SU-DHL-6 (cell line): ENCODE measurements at regions not wholly inside any gene's neighbourhood (a gene's known extent, or its start where the extent isn't known, plus 50 kb on each side); places are given as distances from the start of the nearest gene placed in this dataset.

Source experiments
- EZH2phosphoT487 ChIP-seq: fragments of 200-600 bp; sonication (generic), shearing (Covaris generic); conservative IDR thresholded peaks from 2 replicates; pipeline ENCODE4 v1.6.1; 2018; ENCODE audit warnings: mild to moderate bottlenecking, antibody characterized with exemption, low read length, moderate library complexity, mixed read lengths
- TF ChIP-seq, protein P1 (sequence below): fragments of 200-600 bp; sonication (generic); IDR thresholded peaks from one replicate; pipeline ENCODE4 v1.5.1; 2017; ENCODE audit warnings: antibody characterized with exemption, mild to moderate bottlenecking, low read length, moderate library complexity; ENCODE audit not compliant: insufficient read depth, poor library complexity, severe bottlenecking

DNA sequence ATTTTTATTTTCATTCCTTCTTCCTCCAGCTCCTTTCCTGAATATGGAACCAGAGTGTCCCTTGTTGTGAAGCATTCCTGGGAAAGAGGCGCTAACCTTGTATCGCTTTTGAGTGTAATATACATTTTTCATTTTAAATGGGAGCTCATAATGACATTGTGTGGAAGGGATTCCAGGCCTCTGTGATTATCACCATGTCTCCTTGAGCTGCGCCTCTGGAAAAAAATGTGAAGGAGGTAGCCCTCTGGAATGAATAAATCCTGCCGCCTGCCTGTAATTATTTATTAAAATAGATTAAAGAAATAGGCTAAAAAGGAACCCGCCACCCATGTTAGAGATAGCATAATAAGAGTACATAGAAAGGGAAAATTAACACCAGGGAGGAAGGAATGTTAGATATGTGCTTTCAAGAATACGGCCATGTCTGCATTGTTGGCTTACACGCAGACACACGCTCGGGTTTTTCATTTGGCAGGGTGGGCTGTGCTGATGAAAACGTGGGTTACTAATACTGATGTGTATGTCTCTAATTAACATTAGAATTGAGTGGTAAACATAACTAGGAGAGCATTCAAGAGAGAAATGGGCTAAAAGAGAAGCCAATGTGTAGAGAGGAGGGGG is 138.5 kb downstream of the LINC00237 start:
- TF ChIP-seq, protein P1, sequence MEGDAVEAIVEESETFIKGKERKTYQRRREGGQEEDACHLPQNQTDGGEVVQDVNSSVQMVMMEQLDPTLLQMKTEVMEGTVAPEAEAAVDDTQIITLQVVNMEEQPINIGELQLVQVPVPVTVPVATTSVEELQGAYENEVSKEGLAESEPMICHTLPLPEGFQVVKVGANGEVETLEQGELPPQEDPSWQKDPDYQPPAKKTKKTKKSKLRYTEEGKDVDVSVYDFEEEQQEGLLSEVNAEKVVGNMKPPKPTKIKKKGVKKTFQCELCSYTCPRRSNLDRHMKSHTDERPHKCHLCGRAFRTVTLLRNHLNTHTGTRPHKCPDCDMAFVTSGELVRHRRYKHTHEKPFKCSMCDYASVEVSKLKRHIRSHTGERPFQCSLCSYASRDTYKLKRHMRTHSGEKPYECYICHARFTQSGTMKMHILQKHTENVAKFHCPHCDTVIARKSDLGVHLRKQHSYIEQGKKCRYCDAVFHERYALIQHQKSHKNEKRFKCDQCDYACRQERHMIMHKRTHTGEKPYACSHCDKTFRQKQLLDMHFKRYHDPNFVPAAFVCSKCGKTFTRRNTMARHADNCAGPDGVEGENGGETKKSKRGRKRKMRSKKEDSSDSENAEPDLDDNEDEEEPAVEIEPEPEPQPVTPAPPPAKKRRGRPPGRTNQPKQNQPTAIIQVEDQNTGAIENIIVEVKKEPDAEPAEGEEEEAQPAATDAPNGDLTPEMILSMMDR, result no peak
- TF ChIP-seq EZH2phosphoT487, result no peak
